GM18858 (cell line): ENCODE measurements at regions not wholly inside any gene's neighbourhood (a gene's known extent, or its start where the extent isn't known, plus 50 kb on each side); places are given as distances from the start of the nearest gene placed in this dataset.

Source experiments
- ATAC-seq: cut with Tn5 transposase; IDR thresholded peaks from one replicate; pipeline ENCODE4 v1.9.1; 2021; ENCODE audit not compliant: unreplicated experiment

GRCh38 chr2:136250131-136250530 is 132.2 kb upstream of the CXCR4 start:
- ATAC-seq, result no peak

GRCh38 chr2:136248907-136249306 is 131.0 kb upstream of the CXCR4 start:
- ATAC-seq, result no peak

GRCh38 chr2:136248242-136248641 is 130.3 kb upstream of the CXCR4 start:
- ATAC-seq, result no peak

GRCh38 chr2:136247204-136247950 is 129.4 kb upstream of the CXCR4 start:
- ATAC-seq, result no peak

- ATAC-seq, result peak; percentile 68
Measured at GRCh38 chr2:136246086-136246669, 128.2 kb upstream of the CXCR4 start.

- no peak for ATAC-seq
Measured at GRCh38 chr2:136245211-136245610, 127.3 kb upstream of the CXCR4 start.

GRCh38 chr2:136244536-136244885 is 126.6 kb upstream of the CXCR4 start:
- no peak for ATAC-seq

GRCh38 chr2:136243638-136244535 is 125.9 kb upstream of the CXCR4 start:
- ATAC-seq, result no peak

GRCh38 chr2:136242687-136243277 is 124.8 kb upstream of the CXCR4 start:
- no peak for ATAC-seq

- ATAC-seq, result no peak
Measured at GRCh38 chr2:136242100-136242499, 124.2 kb upstream of the CXCR4 start.

- ATAC-seq, result no peak
Measured at GRCh38 chr2:136239079-136239685, 121.2 kb upstream of the CXCR4 start.

- ATAC-seq, result peak; percentile 94
Measured at GRCh38 chr2:136238286-136239078, 120.5 kb upstream of the CXCR4 start.

GRCh38 chr2:136236019-136236418 is 118.1 kb upstream of the CXCR4 start:
- ATAC-seq, result no peak

GRCh38 chr2:136235546-136235945 is 117.6 kb upstream of the CXCR4 start:
- no peak for ATAC-seq

- no peak for ATAC-seq
Measured at GRCh38 chr2:136234261-136234660, 116.3 kb upstream of the CXCR4 start.

- ATAC-seq, result no peak
Measured at GRCh38 chr2:136233298-136233697, 115.3 kb upstream of the CXCR4 start.

- ATAC-seq, result no peak
Measured at GRCh38 chr2:136232456-136233172, 114.7 kb upstream of the CXCR4 start.

- ATAC-seq, result no peak
Measured at GRCh38 chr2:136230464-136230863, 112.5 kb upstream of the CXCR4 start.

GRCh38 chr2:136226903-136227302 is 109.0 kb upstream of the CXCR4 start:
- no peak for ATAC-seq
